Motor neuron (in vitro differentiated cells): ENCODE measurements at regions not wholly inside any gene's neighbourhood (a gene's known extent, or its start where the extent isn't known, plus 50 kb on each side); places are given as distances from the start of the nearest gene placed in this dataset.
"Not testable (repeated sequence)": the region's sequence is repeated elsewhere in the genome, so short reads cannot be mapped to it uniquely, and the experiment has no call there.

Experiments
- ATAC-seq, 8 experiments: fragments of 200-7000 bp; cut with Tn5 transposase; replicated peaks in 6 of 8; 2 replicates each; pipeline ENCODE4 v1.8.0; 2021; ENCODE audit warnings: mild to moderate bottlenecking in 8 of 8, moderate library complexity in 8 of 8
- H3K27ac ChIP-seq, 2 donors: fragments of 250-450 bp; sonication (Bioruptor Pico); 2 replicates each; pipeline ENCODE4 v1.9.0; 2021; ENCODE audit warnings: antibody characterized with exemption in 2 of 2, mild to moderate bottlenecking in 2 of 2, moderate library complexity in 1 of 2
- H3K4me1 ChIP-seq, 2 donors: fragments of 250-450 bp; sonication (Bioruptor Pico); replicated peaks in 1 of 2; 2 replicates each; pipeline ENCODE4 v1.6.1; 2021; ENCODE audit warnings: antibody characterized with exemption in 2 of 2, mild to moderate bottlenecking in 2 of 2, moderate library complexity in 1 of 2
- H3K4me3 ChIP-seq, 5 donors: fragments of 250-450 bp; sonication (Bioruptor Pico); 2 replicates each; pipeline ENCODE4 v1.9.0; 2021; ENCODE audit warnings: antibody characterized with exemption in 5 of 5, mild to moderate bottlenecking in 5 of 5, moderate library complexity in 4 of 5
- WGBS, 10 experiments: fragments of 450-650 bp; shearing (Covaris generic); methylation state at CpG; one replicate each; pipeline ENCODE4 v1.0.0; 2022; 5-methylcytosine and 5-hydroxymethylcytosine counted together
- in situ Hi-C, 9 experiments: fragments of 400-800 bp; cut with MboI; loops; one replicate each; pipeline ENCODE4 v1.15.0; 2021; ENCODE audit warnings: low sequenced_read_pairs in 9 of 9, low pct_unique_long_range_greater_than_20kb in 2 of 9; ENCODE audit not compliant: unreplicated experiment in 9 of 9

- ATAC-seq = no peak
- 80 to 100% (median 93%) methylated on average over 1 to 5 of the region's 5 CpGs; no CpG with 5 or more reads in 3 of the 10 experiments for WGBS, 10 experiments
- Histone ChIP-seq H3K4me1 (peaks cover 15 to 22% of the 10 kb centered on the region in 2 donors), H3K27ac (no peak overlapping the region), H3K4me3 (no peak overlapping the region)
- in situ Hi-C loops = no loop called here
These were observed 148.9 kb downstream of the RHOU start for GRCh38 chr1:228884196-228884595.

- 33 to 100% (median 74%) methylated on average over 1 to 4 of the region's 4 CpGs for WGBS, 10 experiments
- in situ Hi-C loops = no loop called here
- peaks cover 15 to 22% of the 10 kb centered on the region in 2 donors for H3K4me1 ChIP-seq
- no peak overlapping the region for H3K4me3 ChIP-seq
- no peak for ATAC-seq
- H3K27ac ChIP-seq = no peak overlapping the region
These were observed 149.6 kb downstream of the RHOU start for GRCh38 chr1:228884615-228885566.

DNA sequence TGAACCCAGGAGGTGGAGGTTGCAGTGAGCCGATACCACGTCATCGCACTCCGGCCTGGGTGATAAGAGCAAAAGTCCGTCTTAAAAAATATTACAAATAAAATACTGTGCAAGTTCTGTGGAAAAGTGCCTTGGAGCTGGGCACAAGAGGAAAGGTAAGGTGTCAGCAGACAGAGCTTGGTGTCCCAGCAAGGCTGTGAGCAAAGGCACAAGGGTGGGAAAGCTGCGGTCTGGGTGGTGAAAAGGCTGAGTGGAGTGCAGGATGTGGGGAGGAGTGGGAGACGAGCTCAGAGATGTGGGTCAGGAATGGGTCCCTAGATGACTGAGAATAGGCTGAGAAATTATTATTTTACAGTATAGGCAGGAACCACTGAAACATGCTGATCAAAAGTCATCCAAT is 150.6 kb downstream of the RHOU start:
- in situ Hi-C loops = no loop called here
- WGBS, 10 experiments = 70 to 100% (median 100%) methylated on average over 1 to 7 of the region's 7 CpGs; no CpG with 5 or more reads in 3 of the 10 experiments

GRCh38 chr1:228887101-228887500 is 151.8 kb downstream of the RHOU start:
- Histone ChIP-seq H3K4me3 (no peak overlapping the region), H3K27ac (no peak overlapping the region), H3K4me1 (peaks cover 23 to 25% of the 10 kb centered on the region in 2 donors)
- no peak for ATAC-seq
- 58 to 100% (median 77%) methylated on average over 1 to 5 of the region's 5 CpGs for WGBS, 10 experiments
- in situ Hi-C loops = no loop called here

More for the DNA sequence above, 150.6 kb downstream of the RHOU start:
- Histone ChIP-seq H3K4me1 (peaks cover 15 to 22% of the 10 kb centered on the region in 2 donors), H3K27ac (no peak overlapping the region), H3K4me3 (no peak overlapping the region)
- ATAC-seq = no peak

DNA sequence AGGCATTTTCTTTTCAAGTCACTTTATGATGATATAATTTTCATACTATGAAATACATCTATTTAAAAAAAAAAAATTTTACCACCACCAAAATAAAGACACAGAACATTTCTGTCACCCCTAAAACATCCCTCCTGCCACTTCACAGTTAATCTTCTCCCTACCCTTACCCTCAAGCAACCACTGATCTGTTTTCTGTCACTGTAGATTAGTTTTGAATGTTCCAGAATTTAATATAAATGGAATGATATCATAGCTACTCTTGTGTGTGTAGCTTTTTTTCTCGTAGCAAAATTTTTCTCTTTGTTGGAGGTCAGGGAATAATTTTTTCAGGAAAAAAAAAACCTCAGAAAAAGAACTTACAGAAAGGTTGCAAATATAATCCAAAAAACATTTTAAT is 152.7 kb downstream of the RHOU start:
- Histone ChIP-seq H3K27ac (no peak overlapping the region), H3K4me3 (no peak overlapping the region), H3K4me1 (peaks cover 14 to 17% of the 10 kb centered on the region in 2 donors)
- WGBS, 10 experiments = 22 to 100% (median 80%) methylated on average over 1 of the region's 1 CpG; no CpG with 5 or more reads in 1 of the 10 experiments
- ATAC-seq = no peak
- in situ Hi-C loops = no loop called here

GRCh38 chr1:228889289-228889688 is 154.0 kb downstream of the RHOU start:
- in situ Hi-C loops = no loop called here
- ATAC-seq = no peak
- H3K4me3 ChIP-seq = no peak overlapping the region
- peaks cover 12 to 13% of the 10 kb centered on the region in 2 donors for H3K4me1 ChIP-seq
- whole genome bisulfite sequencing, 10 experiments = 0 to 92% (median 85%) methylated on average over 1 to 2 of the region's 2 CpGs; no CpG with 5 or more reads in 1 of the 10 experiments
- H3K27ac ChIP-seq = no peak overlapping the region

DNA sequence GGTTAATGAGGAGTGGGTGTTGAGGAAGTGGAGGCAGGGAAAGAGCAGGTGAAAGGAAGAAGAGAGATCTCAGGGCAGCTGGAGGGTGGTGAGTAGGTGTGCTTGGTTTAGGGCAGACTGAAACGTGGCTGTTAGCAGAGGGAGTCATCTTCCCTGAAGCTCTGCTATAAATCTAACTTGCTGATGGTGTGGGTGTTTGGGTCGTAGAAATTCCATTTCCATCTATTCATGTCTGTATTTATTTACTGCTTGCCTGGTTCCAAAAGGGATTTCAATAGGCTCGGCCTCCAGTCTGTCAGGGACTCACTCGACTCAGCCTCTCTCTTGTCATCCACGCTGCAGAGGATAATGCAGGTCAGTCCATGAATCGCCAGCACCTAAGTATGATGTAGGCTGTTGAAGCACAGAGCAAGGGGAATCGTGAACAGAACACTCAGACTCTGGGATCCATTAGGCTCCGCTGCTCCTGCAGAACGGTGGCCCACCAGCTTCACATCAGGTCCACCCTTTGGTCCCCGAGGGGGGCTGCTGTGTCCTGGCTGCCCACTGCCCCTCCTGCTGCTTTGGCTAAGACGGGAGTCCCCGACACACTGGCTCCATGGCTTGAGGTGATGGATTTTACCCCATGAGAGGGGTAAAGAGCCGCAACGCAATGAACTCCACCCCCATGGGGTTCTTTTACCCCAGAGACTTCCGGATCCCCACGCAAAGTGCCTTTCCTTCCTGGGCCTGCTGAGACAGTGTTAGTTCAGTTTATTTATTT is 156.2 kb downstream of the RHOU start:
- WGBS, 10 experiments = 0 to 86% (median 38%) methylated on average over 1 to 15 of the region's 16 CpGs; no CpG with 5 or more reads in 2 of the 10 experiments
- peaks cover 7 to 13% of the 10 kb centered on the region in 2 donors for H3K4me1 ChIP-seq
- in situ Hi-C loops = no loop called here
- peak overlapping the region; percentile 44 to 52 for H3K27ac ChIP-seq
- H3K4me3 ChIP-seq = no peak overlapping the region
- peak; percentile 18 to 98 (median 90) for ATAC-seq

- peaks cover 7 to 13% of the 10 kb centered on the region in 2 donors for H3K4me1 ChIP-seq
- H3K27ac ChIP-seq, in situ Hi-C loops, H3K4me3 ChIP-seq, ATAC-seq: not testable (repeated sequence)
- no CpG with 5 or more reads among the region's 4 CpGs for WGBS, 10 experiments
These were observed 156.9 kb downstream of the RHOU start for GRCh38 chr1:228892200-228892599.

- ATAC-seq = no peak
- peaks cover 13 to 20% of the 10 kb centered on the region in 2 donors for H3K4me1 ChIP-seq
- WGBS, 10 experiments = 53 to 100% (median 90%) methylated on average over 2 to 9 of the region's 10 CpGs; no CpG with 5 or more reads in 1 of the 10 experiments
- no peak overlapping the region for H3K27ac ChIP-seq
- no peak overlapping the region for H3K4me3 ChIP-seq
- in situ Hi-C loops = no loop called here
These were observed 159.2 kb downstream of the RHOU start for GRCh38 chr1:228894442-228894989.

- Histone ChIP-seq H3K4me3 (no peak overlapping the region), H3K27ac (no peak overlapping the region), H3K4me1 (peaks cover 29 to 34% of the 10 kb centered on the region in 2 donors)
- no peak for ATAC-seq
- WGBS, 10 experiments = 92 to 100% (median 98%) methylated on average over 3 to 8 of the region's 9 CpGs; no CpG with 5 or more reads in 3 of the 10 experiments
- in situ Hi-C loops = no loop called here
These were observed 162.6 kb downstream of the RHOU start for GRCh38 chr1:228897901-228898300.

GRCh38 chr1:228898582-228898992 is 163.3 kb downstream of the RHOU start:
- no peak overlapping the region for H3K27ac ChIP-seq
- no peak overlapping the region for H3K4me3 ChIP-seq
- no peak for ATAC-seq
- H3K4me1 ChIP-seq = peaks cover 34 to 39% of the 10 kb centered on the region in 2 donors
- in situ Hi-C loops = no loop called here
- WGBS, 10 experiments = 50 to 100% (median 87%) methylated on average over 1 to 6 of the region's 8 CpGs; no CpG with 5 or more reads in 5 of the 10 experiments

- Histone ChIP-seq H3K4me3 (no peak overlapping the region), H3K27ac (peak overlapping the region; percentile 78 to 80)
- WGBS, 10 experiments = 40 to 95% (median 65%) methylated on average over 1 to 7 of the region's 12 CpGs; no CpG with 5 or more reads in 1 of the 10 experiments
These were observed 164.2 kb downstream of the RHOU start for GRCh38 chr1:228899421-228899956.

More at GRCh38 chr1:228899421-228899956, 164.2 kb downstream of the RHOU start:
- in situ Hi-C loops = no loop called here
- peaks cover 37 to 40% of the 10 kb centered on the region in 2 donors for H3K4me1 ChIP-seq
- ATAC-seq = no peak
